ENCODE measurements at regions not wholly inside any gene's neighbourhood (a gene's known extent, or its start where the extent isn't known, plus 50 kb on each side); places are given as distances from the start of the nearest gene placed in this dataset.

DNA sequence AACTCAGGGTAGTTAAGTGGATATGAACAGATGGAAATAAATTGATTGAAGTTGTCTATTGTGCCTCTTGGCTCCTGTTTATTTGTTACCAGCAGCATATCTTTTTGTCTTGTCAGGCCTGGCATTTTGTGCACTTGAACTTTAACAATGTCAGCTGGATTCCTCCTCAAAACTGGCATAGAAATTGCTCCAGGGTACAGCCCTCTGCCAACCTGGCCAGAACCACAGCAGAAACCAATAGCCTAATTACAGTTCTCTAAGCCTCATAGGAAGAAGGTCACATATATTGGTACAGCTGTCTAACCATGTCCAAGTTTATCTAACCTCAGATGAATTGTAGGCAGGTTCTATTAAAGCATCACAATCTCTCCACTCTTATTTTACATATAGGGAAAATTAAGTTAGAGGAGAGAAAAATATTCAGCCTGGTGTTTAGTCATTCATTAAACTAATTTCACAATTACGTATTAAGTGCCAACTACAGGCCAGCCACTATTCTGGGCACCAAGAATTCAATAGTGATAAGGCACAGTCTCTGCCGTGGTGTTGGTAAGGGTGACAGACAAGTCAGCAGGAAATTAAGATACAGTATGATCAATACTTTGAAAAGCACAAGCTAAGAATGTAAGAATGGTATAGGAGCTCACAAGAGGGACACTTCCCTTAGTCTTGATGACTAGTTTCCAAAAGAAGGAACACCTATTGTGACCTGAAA lies 452.9 kb upstream of the NECTIN3 start:
- 34% methylated on average over 2 of the region's 2 CpGs for WGBS
- DNase-seq (ENCODE audit: low spot score): no peak
- H3K27ac ChIP-seq (ENCODE audit: low read depth in 1 of 2, low read length in 2 of 2): no peak overlapping the region

DNA sequence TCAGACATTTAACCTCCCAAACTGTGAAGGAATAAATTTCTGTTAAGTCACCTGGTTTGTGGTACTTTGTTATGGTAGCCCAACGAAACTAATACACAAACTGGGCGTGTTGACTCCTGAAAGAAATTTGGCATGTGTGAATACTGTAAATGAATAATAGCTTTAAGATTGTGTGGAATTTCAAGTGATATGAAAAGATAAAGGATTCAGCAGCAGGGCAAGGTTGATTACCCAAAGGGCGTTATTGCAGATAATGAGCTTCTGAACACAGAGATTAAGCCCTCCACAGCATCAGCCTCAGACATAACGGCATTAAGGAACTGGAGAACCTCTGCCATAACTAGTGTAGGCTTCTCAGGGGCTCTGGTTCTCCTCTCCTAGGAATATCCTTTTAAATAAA lies 451.5 kb upstream of the NECTIN3 start:
- Histone ChIP-seq H3K27me3 (ENCODE audit: control insufficient read depth in 4 of 4, insufficient read depth in 4 of 4, low read length in 3 of 4) (no peaks in the 10 kb centered on the region), H3K36me3 (ENCODE audit: control insufficient read depth in 4 of 4, insufficient read depth in 3 of 4, low read depth in 1 of 4, low read length in 3 of 4) (no peaks in the 10 kb centered on the region), H3K9me3 (ENCODE audit: control insufficient read depth in 4 of 4, low read length in 3 of 4) (peaks cover 0 to 1% (median 0%) of the 10 kb centered on the region in 4 donors), H3K4me3 (ENCODE audit: low read depth in 1 of 3, low read length in 3 of 3) (no peak overlapping the region), H3K9ac (ENCODE audit: low read depth in 1 of 2, low read length in 2 of 2) (no peak overlapping the region), H3K27ac (ENCODE audit: low read depth in 1 of 2, low read length in 2 of 2) (no peak overlapping the region), H3K4me1 (ENCODE audit: control insufficient read depth in 4 of 4, insufficient read depth in 4 of 4, low read length in 3 of 4) (peaks cover 0 to 10% (median 5%) of the 10 kb centered on the region in 4 donors)
- WGBS: 61% methylated on average over 4 of the region's 4 CpGs
- TF ChIP-seq RAD21 (IDR thresholded peaks at IDR 0.05) (no peak), YY1 (IDR thresholded peaks at IDR 0.05) (no peak), TAF1 (conservative IDR thresholded peaks at IDR 0.05) (no peak), GABPA (IDR thresholded peaks at IDR 0.05 in 1 of 2, conservative IDR thresholded peaks at IDR 0.05 in 1 of 2) (no peak)
- TF ChIP-seq, protein P1, sequence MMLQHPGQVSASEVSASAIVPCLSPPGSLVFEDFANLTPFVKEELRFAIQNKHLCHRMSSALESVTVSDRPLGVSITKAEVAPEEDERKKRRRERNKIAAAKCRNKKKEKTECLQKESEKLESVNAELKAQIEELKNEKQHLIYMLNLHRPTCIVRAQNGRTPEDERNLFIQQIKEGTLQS (IDR thresholded peaks at IDR 0.05): no peak
- TF ChIP-seq, protein P2, sequence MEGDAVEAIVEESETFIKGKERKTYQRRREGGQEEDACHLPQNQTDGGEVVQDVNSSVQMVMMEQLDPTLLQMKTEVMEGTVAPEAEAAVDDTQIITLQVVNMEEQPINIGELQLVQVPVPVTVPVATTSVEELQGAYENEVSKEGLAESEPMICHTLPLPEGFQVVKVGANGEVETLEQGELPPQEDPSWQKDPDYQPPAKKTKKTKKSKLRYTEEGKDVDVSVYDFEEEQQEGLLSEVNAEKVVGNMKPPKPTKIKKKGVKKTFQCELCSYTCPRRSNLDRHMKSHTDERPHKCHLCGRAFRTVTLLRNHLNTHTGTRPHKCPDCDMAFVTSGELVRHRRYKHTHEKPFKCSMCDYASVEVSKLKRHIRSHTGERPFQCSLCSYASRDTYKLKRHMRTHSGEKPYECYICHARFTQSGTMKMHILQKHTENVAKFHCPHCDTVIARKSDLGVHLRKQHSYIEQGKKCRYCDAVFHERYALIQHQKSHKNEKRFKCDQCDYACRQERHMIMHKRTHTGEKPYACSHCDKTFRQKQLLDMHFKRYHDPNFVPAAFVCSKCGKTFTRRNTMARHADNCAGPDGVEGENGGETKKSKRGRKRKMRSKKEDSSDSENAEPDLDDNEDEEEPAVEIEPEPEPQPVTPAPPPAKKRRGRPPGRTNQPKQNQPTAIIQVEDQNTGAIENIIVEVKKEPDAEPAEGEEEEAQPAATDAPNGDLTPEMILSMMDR (IDR thresholded peaks at IDR 0.05; ENCODE audit: low read depth, low read length, missing input control): no peak
- no peak for DNase-seq (ENCODE audit: low spot score)

More for the DNA sequence above, 452.9 kb upstream of the NECTIN3 start:
- H3K9me3 ChIP-seq (ENCODE audit: control insufficient read depth in 4 of 4, low read length in 3 of 4): no peaks in the 10 kb centered on the region
- no peak overlapping the region for H3K4me3 ChIP-seq (ENCODE audit: low read depth in 1 of 3, low read length in 3 of 3)
- no peaks in the 10 kb centered on the region for H3K27me3 ChIP-seq (ENCODE audit: control insufficient read depth in 4 of 4, insufficient read depth in 4 of 4, low read length in 3 of 4)
- peak in 1 of 2 donors; percentile 18 for TF ChIP-seq RAD21 (IDR thresholded peaks at IDR 0.05)
- TF ChIP-seq YY1 (IDR thresholded peaks at IDR 0.05): peak; percentile 48
- TF ChIP-seq, protein P3, sequence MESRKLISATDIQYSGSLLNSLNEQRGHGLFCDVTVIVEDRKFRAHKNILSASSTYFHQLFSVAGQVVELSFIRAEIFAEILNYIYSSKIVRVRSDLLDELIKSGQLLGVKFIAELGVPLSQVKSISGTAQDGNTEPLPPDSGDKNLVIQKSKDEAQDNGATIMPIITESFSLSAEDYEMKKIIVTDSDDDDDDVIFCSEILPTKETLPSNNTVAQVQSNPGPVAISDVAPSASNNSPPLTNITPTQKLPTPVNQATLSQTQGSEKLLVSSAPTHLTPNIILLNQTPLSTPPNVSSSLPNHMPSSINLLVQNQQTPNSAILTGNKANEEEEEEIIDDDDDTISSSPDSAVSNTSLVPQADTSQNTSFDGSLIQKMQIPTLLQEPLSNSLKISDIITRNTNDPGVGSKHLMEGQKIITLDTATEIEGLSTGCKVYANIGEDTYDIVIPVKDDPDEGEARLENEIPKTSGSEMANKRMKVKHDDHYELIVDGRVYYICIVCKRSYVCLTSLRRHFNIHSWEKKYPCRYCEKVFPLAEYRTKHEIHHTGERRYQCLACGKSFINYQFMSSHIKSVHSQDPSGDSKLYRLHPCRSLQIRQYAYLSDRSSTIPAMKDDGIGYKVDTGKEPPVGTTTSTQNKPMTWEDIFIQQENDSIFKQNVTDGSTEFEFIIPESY (IDR thresholded peaks at IDR 0.05): no peak
- no peak for TF ChIP-seq FOXA2 (IDR thresholded peaks at IDR 0.05)
- TF ChIP-seq RXRA (IDR thresholded peaks at IDR 0.05): peak in 1 of 2 donors; percentile 17
- TF ChIP-seq HNF4A (conservative IDR thresholded peaks at IDR 0.05): peak in 1 of 2 donors; percentile 34
- H3K4me1 ChIP-seq (ENCODE audit: control insufficient read depth in 4 of 4, insufficient read depth in 4 of 4, low read length in 3 of 4): peaks cover 0 to 10% (median 5%) of the 10 kb centered on the region in 4 donors
- no peak overlapping the region for H3K9ac ChIP-seq (ENCODE audit: low read depth in 1 of 2, low read length in 2 of 2)
- H3K36me3 ChIP-seq (ENCODE audit: control insufficient read depth in 4 of 4, insufficient read depth in 3 of 4, low read depth in 1 of 4, low read length in 3 of 4): no peaks in the 10 kb centered on the region

DNA sequence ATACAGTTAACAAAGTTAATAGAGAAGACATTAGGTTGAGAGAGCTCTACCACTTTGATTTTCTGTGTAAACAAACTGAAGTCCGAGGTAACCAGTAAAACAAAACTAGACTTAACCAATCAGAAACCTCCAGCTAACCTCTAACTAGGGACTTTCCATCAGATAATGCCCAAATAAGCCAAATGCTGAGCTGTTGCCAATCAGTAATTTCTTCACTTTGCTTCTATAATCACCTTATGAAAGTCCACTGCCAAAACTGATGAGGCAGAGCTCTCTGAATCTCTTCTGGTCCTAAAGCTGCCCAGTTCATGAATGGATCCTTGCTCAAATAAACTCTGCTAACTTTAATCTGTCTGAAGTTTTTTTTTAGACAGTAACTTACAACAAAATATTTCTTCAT lies 448.0 kb upstream of the NECTIN3 start:
- no peaks in the 10 kb centered on the region for H3K36me3 ChIP-seq (ENCODE audit: control insufficient read depth in 4 of 4, insufficient read depth in 3 of 4, low read depth in 1 of 4, low read length in 3 of 4)
- H3K4me1 ChIP-seq (ENCODE audit: control insufficient read depth in 4 of 4, insufficient read depth in 4 of 4, low read length in 3 of 4): peaks cover 0 to 11% (median 3%) of the 10 kb centered on the region in 4 donors
- no peak overlapping the region for H3K27ac ChIP-seq (ENCODE audit: low read depth in 1 of 2, low read length in 2 of 2)
- H3K9ac ChIP-seq (ENCODE audit: low read depth in 1 of 2, low read length in 2 of 2): no peak overlapping the region
- no peak overlapping the region for H3K4me3 ChIP-seq (ENCODE audit: low read depth in 1 of 3, low read length in 3 of 3)
- no peak for DNase-seq (ENCODE audit: low spot score)
- H3K27me3 ChIP-seq (ENCODE audit: control insufficient read depth in 4 of 4, insufficient read depth in 4 of 4, low read length in 3 of 4): no peaks in the 10 kb centered on the region
- 12% methylated on average over 1 of the region's 1 CpG for WGBS
- peaks cover 0 to 1% (median 0%) of the 10 kb centered on the region in 4 donors for H3K9me3 ChIP-seq (ENCODE audit: control insufficient read depth in 4 of 4, low read length in 3 of 4)
- TF ChIP-seq YY1 (IDR thresholded peaks at IDR 0.05): no peak
- no peak for TF ChIP-seq JUND (IDR thresholded peaks at IDR 0.05)
- TF ChIP-seq, protein P4, sequence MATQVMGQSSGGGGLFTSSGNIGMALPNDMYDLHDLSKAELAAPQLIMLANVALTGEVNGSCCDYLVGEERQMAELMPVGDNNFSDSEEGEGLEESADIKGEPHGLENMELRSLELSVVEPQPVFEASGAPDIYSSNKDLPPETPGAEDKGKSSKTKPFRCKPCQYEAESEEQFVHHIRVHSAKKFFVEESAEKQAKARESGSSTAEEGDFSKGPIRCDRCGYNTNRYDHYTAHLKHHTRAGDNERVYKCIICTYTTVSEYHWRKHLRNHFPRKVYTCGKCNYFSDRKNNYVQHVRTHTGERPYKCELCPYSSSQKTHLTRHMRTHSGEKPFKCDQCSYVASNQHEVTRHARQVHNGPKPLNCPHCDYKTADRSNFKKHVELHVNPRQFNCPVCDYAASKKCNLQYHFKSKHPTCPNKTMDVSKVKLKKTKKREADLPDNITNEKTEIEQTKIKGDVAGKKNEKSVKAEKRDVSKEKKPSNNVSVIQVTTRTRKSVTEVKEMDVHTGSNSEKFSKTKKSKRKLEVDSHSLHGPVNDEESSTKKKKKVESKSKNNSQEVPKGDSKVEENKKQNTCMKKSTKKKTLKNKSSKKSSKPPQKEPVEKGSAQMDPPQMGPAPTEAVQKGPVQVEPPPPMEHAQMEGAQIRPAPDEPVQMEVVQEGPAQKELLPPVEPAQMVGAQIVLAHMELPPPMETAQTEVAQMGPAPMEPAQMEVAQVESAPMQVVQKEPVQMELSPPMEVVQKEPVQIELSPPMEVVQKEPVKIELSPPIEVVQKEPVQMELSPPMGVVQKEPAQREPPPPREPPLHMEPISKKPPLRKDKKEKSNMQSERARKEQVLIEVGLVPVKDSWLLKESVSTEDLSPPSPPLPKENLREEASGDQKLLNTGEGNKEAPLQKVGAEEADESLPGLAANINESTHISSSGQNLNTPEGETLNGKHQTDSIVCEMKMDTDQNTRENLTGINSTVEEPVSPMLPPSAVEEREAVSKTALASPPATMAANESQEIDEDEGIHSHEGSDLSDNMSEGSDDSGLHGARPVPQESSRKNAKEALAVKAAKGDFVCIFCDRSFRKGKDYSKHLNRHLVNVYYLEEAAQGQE (IDR thresholded peaks at IDR 0.05): no peak
- peak; percentile 42 to 50 for TF ChIP-seq HNF4A (conservative IDR thresholded peaks at IDR 0.05)
- peak in 1 of 2 donors; percentile 20 for TF ChIP-seq RXRA (IDR thresholded peaks at IDR 0.05)
- TF ChIP-seq RAD21 (IDR thresholded peaks at IDR 0.05): peak in 1 of 2 donors; percentile 10
- TF ChIP-seq FOXA2 (IDR thresholded peaks at IDR 0.05): no peak
- peak; percentile 30 for TF ChIP-seq SP1 (IDR thresholded peaks at IDR 0.05)
- TF ChIP-seq HNF4G (IDR thresholded peaks at IDR 0.05): no peak
- TF ChIP-seq, protein P2 (IDR thresholded peaks at IDR 0.05; ENCODE audit: low read depth, low read length, missing input control): no peak
- TF ChIP-seq NR2F2 (IDR thresholded peaks at IDR 0.05): no peak
- TF ChIP-seq TAF1 (conservative IDR thresholded peaks at IDR 0.05): no peak
- TF ChIP-seq FOXA1 (IDR thresholded peaks at IDR 0.05): no peak
- TF ChIP-seq, protein P1 (IDR thresholded peaks at IDR 0.05): no peak
